BE2C (cell line): ENCODE measurements at regions not wholly inside any gene's neighbourhood (a gene's known extent, or its start where the extent isn't known, plus 50 kb on each side); places are given as distances from the start of the nearest gene placed in this dataset.

ENCODE experiments used
- DNase-seq: peaks from one replicate; pipeline ENCODE4 v3.0.0-alpha.2; 2020
- H3K27me3 ChIP-seq: fragments of 250-450 bp; sonication (Bioruptor Pico); 2 replicates; pipeline ENCODE4 v1.5.1; 2020; ENCODE audit warnings: mild to moderate bottlenecking
- H3K36me3 ChIP-seq: fragments of 250-450 bp; sonication (Bioruptor Pico); 2 replicates; pipeline ENCODE4 v1.5.1; 2020; ENCODE audit warnings: mild to moderate bottlenecking
- H3K4me1 ChIP-seq: fragments of 250-450 bp; sonication (Bioruptor Pico); 2 replicates; pipeline ENCODE4 v1.5.1; 2020
- H3K4me3 ChIP-seq: 2 replicates; pipeline ENCODE4 v1.5.1; 2011; ENCODE audit warnings: low read depth, low read length
- H3K9me3 ChIP-seq: fragments of 250-450 bp; sonication (Bioruptor Pico); 2 replicates; pipeline ENCODE4 v1.5.1; 2020
- CTCF ChIP-seq: IDR thresholded peaks from 2 replicates; pipeline ENCODE4 v1.5.1; 2012; ENCODE audit warnings: mild to moderate bottlenecking, low read depth, low read length

GRCh38 chr18:72470391-72470790 lies 73.8 kb downstream of the CBLN2 start:
- Histone ChIP-seq H3K36me3 (no peaks in the 10 kb centered on the region), H3K4me1 (no peaks in the 10 kb centered on the region), H3K9me3 (no peaks in the 10 kb centered on the region), H3K27me3 (no peaks in the 10 kb centered on the region), H3K4me3 (no peak overlapping the region)
- no peak for TF ChIP-seq CTCF
- no peak for DNase-seq

GRCh38 chr18:72468021-72468710 lies 76.0 kb downstream of the CBLN2 start:
- Histone ChIP-seq H3K9me3 (no peaks in the 10 kb centered on the region), H3K36me3 (no peaks in the 10 kb centered on the region), H3K4me3 (no peak overlapping the region), H3K4me1 (no peaks in the 10 kb centered on the region), H3K27me3 (no peaks in the 10 kb centered on the region)
- no peak for TF ChIP-seq CTCF
- no peak for DNase-seq

- Histone ChIP-seq H3K4me1 (no peaks in the 10 kb centered on the region), H3K4me3 (no peak overlapping the region), H3K9me3 (no peaks in the 10 kb centered on the region), H3K36me3 (no peaks in the 10 kb centered on the region), H3K27me3 (no peaks in the 10 kb centered on the region)
- no peak for TF ChIP-seq CTCF
- no peak for DNase-seq
These were observed 83.9 kb downstream of the CBLN2 start for GRCh38 chr18:72460210-72460680.

- no peak for DNase-seq
- TF ChIP-seq CTCF, result no peak
These were observed 85.9 kb downstream of the CBLN2 start for GRCh38 chr18:72458271-72458670.

GRCh38 chr18:72456802-72457201 lies 87.3 kb downstream of the CBLN2 start:
- H3K9me3 ChIP-seq, result no peaks in the 10 kb centered on the region

More at GRCh38 chr18:72458271-72458670, 85.9 kb downstream of the CBLN2 start:
- Histone ChIP-seq H3K4me3 (no peak overlapping the region), H3K36me3 (no peaks in the 10 kb centered on the region), H3K9me3 (no peaks in the 10 kb centered on the region), H3K27me3 (no peaks in the 10 kb centered on the region), H3K4me1 (no peaks in the 10 kb centered on the region)

More at GRCh38 chr18:72456802-72457201, 87.3 kb downstream of the CBLN2 start:
- H3K4me1 ChIP-seq, result no peaks in the 10 kb centered on the region
- H3K4me3 ChIP-seq, result no peak overlapping the region
- TF ChIP-seq CTCF, result no peak
- H3K36me3 ChIP-seq, result no peaks in the 10 kb centered on the region
- no peak for DNase-seq
- no peaks in the 10 kb centered on the region for H3K27me3 ChIP-seq
